ENCODE measurements at regions not wholly inside any gene's neighbourhood (a gene's known extent, or its start where the extent isn't known, plus 50 kb on each side); places are given as distances from the start of the nearest gene placed in this dataset.

- TF ChIP-seq EZH2phosphoT487 (IDR thresholded peaks at IDR 0.05; ENCODE audit: insufficient read depth, low read depth) (no peak), EZH2 (IDR thresholded peaks at IDR 0.05; ENCODE audit: insufficient read depth, poor library complexity, severe bottlenecking) (no peak)
These were observed 84.5 kb upstream of the RTL1 start for GRCh38 chr14:100988011-100988410.
